ENCODE measurements at regions not wholly inside any gene's neighbourhood (a gene's known extent, or its start where the extent isn't known, plus 50 kb on each side); places are given as distances from the start of the nearest gene placed in this dataset.

DNA sequence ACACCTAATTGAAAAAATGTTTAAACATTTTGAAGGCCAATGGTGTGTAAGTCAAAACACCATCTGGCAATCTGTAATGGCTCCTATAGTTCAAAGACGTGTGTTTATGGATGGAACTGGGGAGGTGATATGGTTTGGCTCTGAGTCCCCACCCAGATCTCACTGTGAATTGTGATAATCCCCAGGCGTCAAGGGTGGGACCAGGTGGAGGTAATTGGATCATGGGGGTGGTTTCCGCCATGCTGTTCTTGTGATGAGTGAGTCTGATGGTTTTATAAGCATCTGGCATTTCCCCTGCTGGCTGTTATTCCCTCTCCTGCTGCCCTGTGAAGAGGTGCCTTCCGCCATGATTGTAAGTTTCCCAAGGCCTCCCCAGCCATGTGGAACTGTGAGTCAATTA, 52.2 kb downstream of the ADRA2C start:
- DNase-seq: peak; percentile 95

DNA sequence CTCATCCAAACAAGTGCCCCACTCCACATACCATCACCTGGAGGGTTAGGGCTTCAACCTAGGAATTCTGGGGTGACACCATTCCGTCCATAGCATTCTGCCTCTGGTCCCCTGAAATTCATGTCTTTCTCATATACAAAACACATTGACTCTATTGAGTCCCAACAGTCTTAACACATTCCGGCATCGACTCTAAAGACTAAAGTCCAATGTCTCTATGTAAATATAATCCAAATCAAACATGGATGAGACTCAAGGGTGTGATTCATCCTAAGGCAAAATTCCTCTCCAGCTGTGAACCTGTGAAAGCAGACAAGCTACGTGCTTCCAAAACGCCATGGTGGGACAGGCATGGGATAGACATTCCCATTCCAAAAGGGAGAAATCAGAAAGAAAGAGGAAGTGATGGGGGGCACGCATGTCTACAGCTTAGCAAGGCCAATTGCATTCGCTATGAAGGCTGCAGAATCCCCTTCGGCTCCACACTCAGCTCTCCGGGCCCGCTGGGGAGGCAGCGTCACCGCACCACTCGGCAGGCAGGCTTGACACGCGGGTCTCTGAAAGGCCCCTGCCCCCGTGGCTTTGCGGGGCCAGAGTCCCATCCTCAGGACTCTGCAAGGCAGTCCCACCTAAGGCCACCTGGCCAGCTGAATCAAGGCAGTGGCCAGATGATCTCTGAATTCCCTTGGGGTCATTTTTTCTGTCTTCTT, 53.2 kb downstream of the ADRA2C start:
- no peak for DNase-seq

GRCh38 chr4:3820016-3820805, 54.0 kb downstream of the ADRA2C start:
- DNase-seq: no peak

GRCh38 chr4:3820806-3821579, 54.8 kb downstream of the ADRA2C start:
- no peak for DNase-seq

DNA sequence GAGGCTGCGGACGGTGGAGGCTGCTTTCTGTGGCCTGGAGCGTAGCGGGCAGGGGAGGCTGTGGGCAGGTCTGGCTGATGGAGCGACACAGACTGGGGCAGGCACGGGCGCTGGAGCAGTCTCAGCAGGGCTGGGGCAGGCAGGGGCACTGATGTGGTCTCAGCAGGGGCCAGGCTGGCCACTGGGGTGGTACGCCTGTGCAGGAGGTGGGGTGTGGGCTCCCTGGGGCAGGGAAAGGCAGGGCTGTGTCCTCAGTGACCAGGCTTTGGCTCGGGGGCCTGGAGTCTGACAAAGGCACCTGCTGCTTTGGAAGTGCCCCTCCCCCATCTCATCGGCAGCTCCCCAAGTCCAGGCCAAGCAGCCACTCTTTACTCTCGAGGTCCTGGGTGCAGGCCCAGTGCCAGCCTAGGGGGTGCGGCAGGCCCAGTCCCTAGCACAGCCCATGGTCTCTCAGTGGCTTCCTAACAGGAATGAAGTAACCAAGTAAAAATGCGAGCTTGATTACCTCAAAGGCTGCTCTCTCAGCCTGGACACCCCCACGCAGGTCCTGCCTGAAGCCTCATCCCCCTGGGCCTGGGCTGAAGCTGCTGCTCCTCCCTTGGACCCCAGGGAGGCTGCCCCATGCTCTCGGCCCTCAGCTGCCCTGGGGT, 55.5 kb downstream of the ADRA2C start:
- peak; percentile 32 for DNase-seq

GRCh38 chr4:3822230-3822947, 56.2 kb downstream of the ADRA2C start:
- peak; percentile 91 for DNase-seq

GRCh38 chr4:3823496-3824341, 57.5 kb downstream of the ADRA2C start:
- no peak for DNase-seq

DNA sequence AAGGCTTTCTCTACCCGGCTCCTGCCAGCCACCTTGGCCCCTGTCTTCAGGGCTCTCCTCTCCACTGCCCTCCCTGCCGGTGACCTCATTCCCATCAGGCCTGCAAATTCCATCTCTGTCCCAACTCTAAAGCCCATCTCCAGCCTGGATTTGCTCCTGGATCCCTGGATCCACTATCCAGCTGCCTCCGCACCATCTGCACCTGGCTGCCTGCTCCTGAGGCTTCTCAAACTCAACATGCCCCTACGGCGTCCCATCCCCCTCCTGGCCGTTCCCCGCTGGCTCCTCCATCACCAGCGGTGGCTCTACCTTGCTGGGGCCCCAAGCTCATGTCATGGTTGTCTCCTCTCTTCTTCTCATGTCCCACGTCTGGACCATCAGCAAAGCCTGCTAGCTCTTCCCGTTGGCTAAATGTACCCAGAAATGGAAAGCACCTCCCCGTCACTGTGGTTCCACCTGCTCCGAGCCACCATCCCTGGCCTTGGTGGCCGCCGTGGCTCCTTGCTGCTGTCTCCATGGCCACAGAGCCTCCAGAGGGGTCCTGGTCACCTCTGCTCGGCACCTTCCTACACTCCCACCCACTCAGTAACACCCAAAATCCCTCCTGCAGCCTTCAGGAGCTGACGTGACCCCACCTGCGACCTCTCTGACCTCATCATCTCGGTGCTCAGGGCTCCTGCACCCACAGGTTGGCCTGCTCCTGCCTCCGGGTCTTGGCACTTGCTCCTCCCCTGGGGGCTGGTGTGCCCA, 58.5 kb downstream of the ADRA2C start:
- no peak for DNase-seq

DNA sequence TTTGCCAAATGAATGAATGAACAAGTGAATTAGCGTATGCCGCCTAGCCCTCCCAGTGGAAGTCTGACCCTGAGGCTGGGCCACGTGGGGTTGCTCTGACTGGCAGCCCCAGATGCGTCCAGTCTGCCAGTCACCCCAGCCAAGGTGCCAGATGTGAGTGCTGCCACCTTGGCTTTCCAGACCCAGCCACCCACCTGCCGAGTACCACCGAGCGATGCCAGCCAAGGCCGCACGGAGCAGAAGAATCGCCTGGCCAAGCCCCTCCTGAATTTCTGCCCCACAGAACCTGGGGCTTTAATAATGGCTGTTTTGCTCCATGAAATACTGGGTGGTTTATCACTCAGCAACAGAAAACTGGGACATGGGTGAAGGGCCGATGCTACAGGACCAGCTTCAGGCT, 59.3 kb downstream of the ADRA2C start:
- DNase-seq: no peak

- no peak for DNase-seq
Observed at GRCh38 chr4:3826247-3827172, 60.3 kb downstream of the ADRA2C start.

GRCh38 chr4:3827616-3828492, 61.7 kb downstream of the ADRA2C start:
- no peak for DNase-seq

GRCh38 chr4:3828546-3828945, 62.4 kb downstream of the ADRA2C start:
- no peak for DNase-seq

DNA sequence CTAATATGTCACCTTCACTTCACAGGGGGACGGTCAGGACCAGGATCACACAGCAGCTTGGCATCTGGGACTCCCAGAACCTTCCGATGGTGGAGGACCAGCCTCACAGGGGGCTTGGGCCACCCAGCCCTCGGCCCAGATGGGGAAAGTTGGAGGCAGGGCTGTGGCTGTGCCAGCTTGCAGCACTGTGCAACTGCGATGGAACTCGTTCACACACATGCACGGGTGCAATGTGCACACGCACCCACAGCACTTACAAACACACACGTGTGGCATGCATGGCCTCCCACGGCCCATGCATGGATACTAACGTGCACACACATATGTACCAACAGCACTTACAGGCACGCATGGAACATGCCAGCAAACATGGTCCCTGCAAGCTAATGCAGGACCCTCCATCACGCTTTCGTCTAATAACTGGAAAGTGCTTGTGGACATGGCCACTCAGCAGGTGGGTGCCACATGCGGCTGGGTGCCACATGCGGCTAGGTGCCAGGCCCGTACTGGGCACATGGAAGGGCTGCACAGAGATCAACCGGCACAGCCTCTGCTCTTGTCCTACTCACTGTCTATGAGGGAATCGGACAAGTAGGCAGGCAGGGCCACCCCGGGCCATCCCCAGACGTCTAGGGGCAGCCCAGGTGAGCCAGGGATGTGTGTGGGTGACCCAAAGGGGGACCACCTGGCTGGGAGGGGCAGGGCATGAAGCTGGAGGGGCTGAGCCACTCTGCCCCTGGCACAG, 63.2 kb downstream of the ADRA2C start:
- no peak for DNase-seq

DNA sequence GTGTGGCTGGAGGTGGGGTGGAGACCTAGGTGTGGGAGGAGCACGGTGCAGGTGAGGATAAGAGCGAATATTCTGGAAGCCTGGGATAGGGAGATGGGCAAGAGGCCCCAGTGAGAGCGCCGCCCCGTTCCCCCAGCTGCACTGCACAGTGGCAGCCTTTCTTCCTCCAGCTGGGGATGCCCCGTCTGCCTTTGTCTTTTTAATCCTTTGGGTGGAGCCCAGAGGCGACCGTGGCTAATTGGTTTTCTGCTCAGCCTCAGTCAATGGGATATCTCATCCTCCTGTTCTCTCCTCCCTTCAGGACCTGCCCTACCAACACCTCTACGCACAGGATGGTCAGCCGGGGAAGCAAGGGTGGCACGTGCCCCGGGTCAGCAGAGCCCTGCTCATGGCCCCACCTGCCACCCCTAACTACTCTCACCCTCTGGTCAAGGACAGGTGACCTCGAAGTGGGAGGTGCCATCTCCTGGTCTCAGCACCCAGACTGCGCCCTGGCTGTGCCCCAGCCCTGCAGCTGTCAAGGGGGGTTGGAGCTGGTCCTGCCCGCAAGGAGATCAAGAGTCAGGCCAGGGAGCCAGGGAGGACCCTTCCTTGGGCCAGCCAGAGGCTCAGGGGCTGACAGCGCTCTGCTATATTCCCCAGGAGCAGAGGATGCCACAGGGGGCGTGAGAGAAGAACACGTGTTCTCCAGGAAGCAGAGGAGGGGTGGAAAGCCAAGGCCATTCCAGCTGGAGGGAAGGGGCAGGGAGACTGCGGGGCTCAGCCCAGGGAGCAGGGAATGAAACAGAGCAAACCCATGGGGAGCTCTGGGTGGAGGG, 64.0 kb downstream of the ADRA2C start:
- DNase-seq: peak; percentile 94

DNA sequence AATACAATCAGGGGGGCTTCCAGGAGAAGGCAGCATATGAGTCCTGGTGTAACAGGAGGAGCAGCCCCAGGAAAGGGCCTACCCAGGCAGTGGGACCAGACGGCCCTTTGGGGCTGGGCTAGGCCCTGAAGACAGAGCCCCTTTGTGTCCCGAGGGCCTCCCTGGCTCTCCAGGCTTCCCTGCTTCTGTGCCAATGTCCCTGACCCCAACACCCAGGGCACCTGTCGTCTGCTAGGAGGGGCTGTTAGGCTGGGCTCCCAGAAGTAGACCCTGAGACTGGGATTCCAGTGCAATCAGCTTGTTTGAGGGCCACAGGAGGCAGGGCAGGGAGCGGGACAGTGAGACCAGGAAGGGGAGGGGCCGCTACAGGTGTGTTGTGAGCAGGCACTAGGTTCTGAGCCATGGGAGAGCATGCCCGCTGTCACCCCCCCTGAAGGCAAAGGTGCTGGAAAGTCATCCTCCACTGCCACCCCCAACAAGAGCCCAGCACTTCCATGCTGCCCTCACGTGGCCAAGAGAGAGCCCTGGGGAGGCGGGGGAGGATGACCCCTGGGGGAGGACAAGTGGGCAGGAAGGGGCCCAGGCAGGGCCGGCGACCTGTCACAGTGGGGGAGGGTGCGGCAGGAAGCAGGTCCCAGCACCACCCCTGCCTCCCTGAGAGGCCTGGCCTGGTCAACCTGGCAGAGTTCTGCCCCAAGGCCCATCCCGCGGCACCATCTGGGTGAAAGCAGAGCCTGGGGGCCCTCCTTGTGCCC, 64.8 kb downstream of the ADRA2C start:
- no peak for DNase-seq

DNA sequence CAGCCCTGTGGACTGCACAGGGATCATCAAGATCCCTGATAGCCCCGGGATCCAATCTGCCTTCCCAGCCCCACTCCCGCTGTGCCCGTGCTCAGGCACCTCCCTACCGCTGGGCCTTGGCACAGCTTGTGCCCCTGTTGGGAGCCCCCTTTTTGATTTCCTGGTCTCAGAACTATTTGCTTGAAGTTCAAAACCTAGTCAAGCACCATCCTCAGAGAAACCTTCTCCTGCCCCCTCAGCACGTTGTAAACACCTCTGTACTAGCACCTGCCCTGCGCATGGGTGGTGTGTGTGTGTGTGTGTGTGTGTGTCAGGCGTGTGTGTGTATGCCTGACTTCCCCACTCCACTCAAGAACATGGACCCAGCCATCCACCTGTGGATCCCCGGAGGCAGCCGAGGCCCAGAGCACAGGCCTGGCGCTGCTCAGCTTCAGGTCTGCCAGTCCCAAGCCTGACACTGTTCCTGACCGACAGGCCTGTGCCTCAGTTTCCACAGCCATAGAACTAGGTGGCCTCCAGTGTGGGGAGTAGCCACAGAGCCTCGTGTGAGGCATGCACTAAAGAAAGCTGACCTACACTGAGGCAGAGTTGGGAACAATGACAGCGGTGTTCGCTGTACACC, 65.5 kb downstream of the ADRA2C start:
- no peak for DNase-seq

Measured in NCI-H82 (cell line).